ENCODE measurements at regions not wholly inside any gene's neighbourhood (a gene's known extent, or its start where the extent isn't known, plus 50 kb on each side); places are given as distances from the start of the nearest gene placed in this dataset.

DNA sequence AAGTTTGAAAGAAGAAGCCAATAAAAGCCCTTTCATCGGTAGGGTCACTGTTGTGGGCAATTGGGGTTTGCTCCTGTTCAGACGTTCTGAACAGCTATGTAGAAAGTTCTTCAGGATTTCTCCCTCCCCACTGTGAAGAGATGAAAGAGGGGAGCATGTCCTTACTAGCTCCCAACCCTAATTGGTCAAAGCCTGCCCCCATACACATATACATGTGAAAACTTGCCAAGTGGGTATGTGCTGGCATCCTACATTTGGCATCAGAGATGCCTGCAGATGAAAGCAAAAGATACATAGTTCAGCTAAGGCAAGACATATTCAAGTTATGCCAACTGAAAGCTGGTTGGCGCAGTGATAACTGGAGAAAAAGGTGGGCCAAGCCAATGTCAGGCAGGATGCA lies 363.1 kb upstream of the DACH1 start:
- DNase-seq (ENCODE audit: low read depth), result no peak

DNA sequence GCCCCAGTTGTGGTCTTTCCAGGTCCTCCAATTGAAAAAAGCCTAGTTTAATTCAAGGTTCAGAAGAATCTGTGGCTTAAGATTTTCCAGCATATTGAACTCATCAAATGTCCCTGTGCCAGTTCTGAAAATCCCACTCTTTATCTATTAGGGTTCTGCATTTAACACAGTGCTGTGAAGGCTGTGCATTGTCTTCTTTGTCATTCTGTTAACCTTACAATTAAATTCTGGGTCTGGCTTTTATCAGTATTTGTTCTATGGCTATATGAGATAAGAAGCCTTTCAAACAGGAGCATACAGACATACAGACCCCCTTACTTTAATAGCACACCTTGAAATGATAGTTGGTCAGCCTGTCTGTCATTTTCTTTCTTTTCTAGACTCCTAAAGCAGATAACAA lies 362.1 kb upstream of the DACH1 start:
- DNase-seq (ENCODE audit: low read depth), result no peak

DNA sequence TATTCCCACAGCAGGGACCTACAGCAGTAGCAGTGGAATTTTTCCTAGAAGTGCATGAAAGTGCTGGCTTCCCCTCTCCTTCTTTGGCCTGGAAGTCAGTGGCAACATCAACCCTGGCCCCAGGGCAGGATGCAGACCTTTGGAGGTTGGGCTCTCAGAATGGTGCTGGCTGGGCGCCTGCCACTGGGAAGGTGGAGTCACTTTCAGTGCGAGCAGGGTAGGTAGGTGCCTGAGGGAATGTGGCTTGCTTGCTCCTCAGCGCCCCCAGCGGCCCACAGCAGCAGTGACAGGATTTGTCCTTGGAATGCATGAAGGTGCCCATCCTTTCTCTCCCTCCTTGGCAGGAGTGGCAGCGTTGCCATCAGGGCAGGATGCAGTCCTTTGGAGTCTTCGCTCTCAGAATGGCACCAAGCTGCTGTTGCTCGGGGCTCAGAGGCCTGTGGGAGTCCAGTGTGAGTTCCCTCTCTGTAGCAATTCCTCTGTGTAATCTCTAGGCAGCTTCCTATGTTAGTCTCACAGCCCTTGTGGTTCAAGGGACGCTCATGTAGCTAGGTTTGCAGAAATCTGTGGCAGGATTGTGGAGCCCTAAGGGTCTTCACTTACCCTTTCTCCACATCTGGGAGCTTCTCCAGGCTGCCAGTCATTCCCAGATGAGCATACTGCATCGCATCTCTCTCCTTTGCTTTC lies 354.4 kb upstream of the DACH1 start:
- peak; percentile 43 for DNase-seq (ENCODE audit: low read depth)

DNA sequence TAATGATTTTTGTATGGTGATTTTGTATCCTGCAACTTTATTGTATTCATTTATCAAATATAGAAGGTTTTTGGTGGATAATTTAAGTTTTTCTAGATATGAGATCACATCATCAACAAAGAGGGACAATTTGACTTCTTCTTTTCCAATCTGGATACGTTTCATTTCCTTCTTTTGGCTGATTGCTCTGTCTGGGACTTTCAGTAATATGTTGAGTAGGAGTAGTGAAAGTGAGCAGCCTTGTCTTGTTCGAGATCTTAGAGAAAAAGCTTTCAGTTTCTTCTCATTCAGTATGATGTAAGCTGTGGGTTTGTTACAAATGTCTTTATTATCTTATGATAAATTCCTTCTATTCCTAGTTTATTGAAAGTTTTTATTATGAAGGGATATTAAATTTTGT lies 352.0 kb upstream of the DACH1 start:
- peak; percentile 9 for DNase-seq (ENCODE audit: low read depth)

DNA sequence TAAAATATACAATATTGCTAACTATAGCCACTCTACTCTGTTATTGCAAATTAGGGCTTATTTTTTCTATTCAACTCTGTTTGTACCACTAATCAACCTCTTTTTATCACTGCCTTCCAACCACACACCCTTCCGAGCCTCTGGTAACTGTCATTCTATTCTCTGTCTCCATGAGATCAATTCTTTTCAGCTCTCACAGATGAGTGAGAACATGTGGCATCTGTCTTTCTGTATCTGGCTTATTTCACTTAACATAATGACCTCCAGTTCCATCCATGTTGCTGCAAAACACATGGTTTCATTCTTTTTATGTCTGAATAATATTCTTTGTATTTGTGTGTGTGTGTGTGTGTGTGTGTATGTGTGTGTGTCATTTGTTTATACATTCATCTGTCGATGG lies 350.1 kb upstream of the DACH1 start:
- DNase-seq (ENCODE audit: low read depth), result no peak

- peak; percentile 43 for DNase-seq (ENCODE audit: low read depth)
Observed at GRCh38 chr13:72208112-72208645, 341.2 kb upstream of the DACH1 start.

- peak; percentile 22 for DNase-seq (ENCODE audit: low read depth)
Observed at GRCh38 chr13:72205773-72206172, 338.8 kb upstream of the DACH1 start.

- DNase-seq (ENCODE audit: low read depth), result peak; percentile 68
Observed at GRCh38 chr13:72204291-72204690, 337.3 kb upstream of the DACH1 start.

DNA sequence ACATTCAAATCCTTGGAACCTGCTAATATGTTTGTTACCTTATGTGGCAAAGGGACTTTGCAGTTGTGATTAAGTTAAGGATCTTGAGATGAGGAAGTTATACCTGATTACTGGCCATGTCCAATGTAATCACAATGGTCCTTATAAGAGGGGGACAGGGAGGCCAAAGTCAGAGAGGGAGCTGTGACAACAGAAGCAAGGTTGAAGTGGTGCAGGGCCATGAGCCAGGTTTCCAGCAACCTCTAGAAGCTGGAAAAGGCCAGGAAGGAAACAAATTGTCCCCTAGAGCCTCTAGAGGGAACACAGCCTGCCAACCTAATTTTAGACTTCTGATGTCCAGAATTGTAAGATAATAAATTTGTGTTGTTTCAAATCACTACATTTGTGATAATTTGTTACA lies 334.7 kb upstream of the DACH1 start:
- DNase-seq (ENCODE audit: low read depth), result no peak

GRCh38 chr13:72199640-72200039 lies 332.6 kb upstream of the DACH1 start:
- no peak for DNase-seq (ENCODE audit: low read depth)

GRCh38 chr13:72198967-72199560 lies 332.1 kb upstream of the DACH1 start:
- DNase-seq (ENCODE audit: low read depth), result no peak

DNA sequence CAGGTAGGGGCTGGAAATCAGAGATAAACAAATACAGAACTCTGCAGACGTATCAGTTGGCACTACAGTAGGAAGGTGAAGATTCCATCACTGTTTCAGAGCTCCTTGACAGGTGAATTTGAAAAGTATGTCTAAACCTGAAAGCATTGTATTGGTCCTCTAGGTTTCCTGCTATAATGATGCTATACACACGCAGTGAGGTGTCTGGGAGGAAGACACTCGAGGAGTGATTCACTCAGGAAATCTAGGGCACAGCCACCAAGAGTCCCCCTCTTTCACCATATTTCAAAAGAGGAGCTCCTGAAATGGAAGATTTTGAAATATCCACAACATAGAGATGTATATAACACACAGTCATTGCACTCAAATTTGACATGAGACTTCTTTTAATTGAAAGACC lies 331.0 kb upstream of the DACH1 start:
- no peak for DNase-seq (ENCODE audit: low read depth)

DNA sequence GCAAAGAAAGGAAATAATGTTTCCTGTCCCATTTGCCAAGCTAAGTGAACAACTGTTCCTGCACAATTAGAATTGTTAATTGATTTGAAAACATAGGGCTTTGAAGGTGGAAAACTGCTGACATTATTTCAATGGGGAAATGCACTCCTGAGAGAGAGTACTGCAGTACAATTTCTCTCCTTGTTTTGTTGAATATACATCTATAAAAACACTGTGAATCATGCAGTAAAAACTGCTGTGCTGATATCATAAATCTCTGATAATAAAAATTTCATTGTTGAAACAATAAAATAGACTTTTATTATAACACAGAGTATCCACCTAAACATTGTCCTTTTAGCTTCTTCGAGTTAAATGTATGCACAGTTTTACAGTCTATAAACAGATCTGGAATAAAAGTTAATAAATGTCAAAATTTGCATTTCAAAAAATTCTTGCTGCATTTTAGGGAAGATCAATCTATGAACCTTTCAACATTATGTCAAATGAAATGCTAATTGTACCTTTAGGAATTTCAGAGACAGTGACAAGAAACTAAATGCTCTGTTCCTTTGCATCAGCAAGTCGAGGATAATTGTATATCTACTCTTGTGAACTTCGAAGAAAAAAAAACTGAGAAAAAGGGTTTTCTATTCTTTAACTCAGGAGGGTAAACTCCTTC lies 328.2 kb upstream of the DACH1 start:
- no peak for DNase-seq (ENCODE audit: low read depth)

DNA sequence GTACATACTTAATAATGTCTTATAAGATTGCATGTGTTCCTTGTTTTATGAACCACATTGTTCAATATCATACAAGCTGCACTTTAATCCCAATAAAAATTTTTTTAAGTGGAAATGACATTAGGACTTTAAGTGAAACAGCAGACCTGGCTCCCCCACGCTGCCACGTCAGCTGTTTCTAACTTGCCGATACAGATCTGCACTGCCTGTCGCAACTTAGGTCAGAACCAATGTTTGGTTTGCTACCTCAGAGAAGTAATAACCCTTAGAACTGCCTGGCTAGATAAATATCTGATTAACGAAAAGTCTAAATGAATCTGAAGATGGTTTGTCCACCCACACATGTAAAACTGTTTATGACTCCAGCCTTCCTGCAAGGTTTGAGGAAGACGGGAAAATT lies 327.5 kb upstream of the DACH1 start:
- peak; percentile 26 for DNase-seq (ENCODE audit: low read depth)

- DNase-seq (ENCODE audit: low read depth), result no peak
Observed at GRCh38 chr13:72186730-72187422, 319.9 kb upstream of the DACH1 start.

DNA sequence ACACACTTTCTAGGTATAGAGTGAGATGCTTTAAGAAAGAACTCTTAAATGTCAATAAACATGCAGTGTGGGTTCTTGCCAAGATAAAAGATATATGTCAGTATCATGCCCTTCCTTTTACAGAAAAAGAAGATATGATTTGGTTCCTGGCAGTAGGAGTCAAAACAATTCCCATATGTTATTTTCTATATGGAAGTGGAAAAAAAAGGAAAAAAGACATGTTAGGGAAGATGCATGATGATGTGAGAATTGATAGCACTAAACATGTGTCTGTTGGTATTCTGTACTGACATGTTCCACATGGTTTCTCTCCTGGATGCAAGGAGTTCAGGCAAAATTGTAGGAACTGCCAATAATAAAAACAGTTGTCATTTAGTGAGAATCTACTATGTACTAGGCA lies 318.8 kb upstream of the DACH1 start:
- DNase-seq (ENCODE audit: low read depth), result no peak

DNA sequence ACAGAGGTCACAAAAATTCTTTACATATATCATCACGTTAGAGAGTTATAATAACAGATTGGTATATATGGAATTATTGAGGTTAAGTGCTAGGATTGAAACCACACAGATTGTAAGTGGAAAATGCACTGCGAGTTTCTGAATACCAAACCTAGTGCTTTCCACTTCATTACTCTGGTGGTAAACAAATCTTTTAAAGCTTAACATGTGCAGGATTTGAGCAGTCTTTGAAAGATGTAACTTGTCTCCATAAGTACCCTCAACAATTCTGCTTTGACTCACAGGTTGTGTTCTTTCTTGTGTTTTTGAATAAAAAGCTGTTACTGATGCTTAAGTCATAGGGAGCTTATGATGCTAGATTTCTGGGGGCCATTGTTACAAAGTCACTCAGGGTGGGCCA lies 314.7 kb upstream of the DACH1 start:
- no peak for DNase-seq (ENCODE audit: low read depth)

- peak; percentile 57 for DNase-seq (ENCODE audit: low read depth)
Observed at GRCh38 chr13:72180253-72180952, 313.4 kb upstream of the DACH1 start.

- DNase-seq (ENCODE audit: low read depth), result no peak
Observed at GRCh38 chr13:72174549-72174948, 307.5 kb upstream of the DACH1 start.

DNA sequence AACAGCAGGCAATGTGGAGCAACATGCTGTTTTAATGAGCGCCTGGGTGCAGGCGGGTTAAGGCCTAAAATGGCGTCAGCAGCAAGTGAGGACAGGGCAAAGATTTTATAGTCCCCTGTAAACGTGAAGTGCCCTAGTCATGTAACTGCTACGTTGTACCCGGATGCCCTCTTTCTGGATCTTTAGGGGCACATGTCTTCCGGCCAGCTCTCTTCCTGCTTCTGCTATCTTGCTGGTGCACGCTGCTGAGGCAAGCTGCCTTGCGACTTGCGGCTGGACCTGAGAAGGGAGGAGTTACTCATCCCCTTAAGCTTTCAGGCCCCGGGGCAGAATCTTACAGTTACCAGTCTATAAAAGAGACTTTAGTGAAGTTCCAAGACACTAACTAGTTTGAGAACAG lies 303.6 kb upstream of the DACH1 start:
- no peak for DNase-seq (ENCODE audit: low read depth)

GRCh38 chr13:72168126-72168855 lies 301.3 kb upstream of the DACH1 start:
- DNase-seq (ENCODE audit: low read depth), result no peak

Data from EH (cell line).